ENCODE measurements at regions not wholly inside any gene's neighbourhood (a gene's known extent, or its start where the extent isn't known, plus 50 kb on each side); places are given as distances from the start of the nearest gene placed in this dataset.

DNA sequence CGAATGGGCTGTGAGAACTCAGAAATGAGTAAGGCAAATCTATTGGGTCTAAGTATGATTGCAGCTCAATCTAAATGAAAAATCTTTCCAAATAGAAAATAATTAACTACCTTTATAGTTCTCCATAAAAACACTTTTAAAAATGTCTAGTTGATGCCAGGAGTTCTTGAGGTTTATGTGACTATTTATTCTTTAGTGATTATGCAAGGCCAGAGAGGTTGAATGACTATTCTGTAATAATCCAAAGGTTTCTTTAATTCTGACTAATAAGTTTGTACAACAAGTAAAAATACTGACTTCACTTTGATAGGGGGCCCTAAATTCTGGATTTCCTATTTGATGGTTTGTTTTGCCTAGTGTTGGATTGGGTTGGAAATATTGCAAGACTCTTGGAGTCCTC, 461.2 kb downstream of the EPM2A start:
- no peak for DNase-seq (ENCODE audit: low spot score)
- no peak for ATAC-seq
- Mint-ChIP-seq H3K27ac (no peak overlapping the region), H3K4me3 (no peak overlapping the region), H3K27me3 (ENCODE audit: insufficient read depth, low read depth, poor library complexity) (no peaks in the 10 kb centered on the region), H3K4me1 (no peaks in the 10 kb centered on the region; the same call in 1 of the 3 replicates), H3K36me3 (ENCODE audit: low read depth) (no peaks in the 10 kb centered on the region), H3K9me3 (no peaks in the 10 kb centered on the region)
- Histone ChIP-seq H3K27me3 (ENCODE audit: insufficient read depth) (no peaks in the 10 kb centered on the region), H3K9me2 (ENCODE audit: insufficient read depth) (no peaks in the 10 kb centered on the region), H3K4me2 (no peak overlapping the region), H3K4me1 (ENCODE audit: insufficient read depth) (no peaks in the 10 kb centered on the region; the same call in 1 of the 2 replicates), H3K36me3 (ENCODE audit: insufficient read depth) (no peaks in the 10 kb centered on the region), H3K4me3 (no peak overlapping the region), H3F3A (replicated peaks; ENCODE audit: low read depth) (no peaks in the 10 kb centered on the region), H4K20me1 (replicated peaks; ENCODE audit: insufficient read depth) (no peaks in the 10 kb centered on the region), H2AFZ (no peak overlapping the region), H3K79me2 (replicated peaks; ENCODE audit: insufficient read depth) (no peaks in the 10 kb centered on the region), H3K27ac (ENCODE audit: low read depth) (no peak overlapping the region)
- no peak for TF ChIP-seq JUNB (IDR thresholded peaks at IDR 0.05; ENCODE audit: unreplicated experiment)
- TF ChIP-seq EZH2 (IDR thresholded peaks at IDR 0.05; ENCODE audit: low read depth, unreplicated experiment): no peak
- TF ChIP-seq, protein P1, sequence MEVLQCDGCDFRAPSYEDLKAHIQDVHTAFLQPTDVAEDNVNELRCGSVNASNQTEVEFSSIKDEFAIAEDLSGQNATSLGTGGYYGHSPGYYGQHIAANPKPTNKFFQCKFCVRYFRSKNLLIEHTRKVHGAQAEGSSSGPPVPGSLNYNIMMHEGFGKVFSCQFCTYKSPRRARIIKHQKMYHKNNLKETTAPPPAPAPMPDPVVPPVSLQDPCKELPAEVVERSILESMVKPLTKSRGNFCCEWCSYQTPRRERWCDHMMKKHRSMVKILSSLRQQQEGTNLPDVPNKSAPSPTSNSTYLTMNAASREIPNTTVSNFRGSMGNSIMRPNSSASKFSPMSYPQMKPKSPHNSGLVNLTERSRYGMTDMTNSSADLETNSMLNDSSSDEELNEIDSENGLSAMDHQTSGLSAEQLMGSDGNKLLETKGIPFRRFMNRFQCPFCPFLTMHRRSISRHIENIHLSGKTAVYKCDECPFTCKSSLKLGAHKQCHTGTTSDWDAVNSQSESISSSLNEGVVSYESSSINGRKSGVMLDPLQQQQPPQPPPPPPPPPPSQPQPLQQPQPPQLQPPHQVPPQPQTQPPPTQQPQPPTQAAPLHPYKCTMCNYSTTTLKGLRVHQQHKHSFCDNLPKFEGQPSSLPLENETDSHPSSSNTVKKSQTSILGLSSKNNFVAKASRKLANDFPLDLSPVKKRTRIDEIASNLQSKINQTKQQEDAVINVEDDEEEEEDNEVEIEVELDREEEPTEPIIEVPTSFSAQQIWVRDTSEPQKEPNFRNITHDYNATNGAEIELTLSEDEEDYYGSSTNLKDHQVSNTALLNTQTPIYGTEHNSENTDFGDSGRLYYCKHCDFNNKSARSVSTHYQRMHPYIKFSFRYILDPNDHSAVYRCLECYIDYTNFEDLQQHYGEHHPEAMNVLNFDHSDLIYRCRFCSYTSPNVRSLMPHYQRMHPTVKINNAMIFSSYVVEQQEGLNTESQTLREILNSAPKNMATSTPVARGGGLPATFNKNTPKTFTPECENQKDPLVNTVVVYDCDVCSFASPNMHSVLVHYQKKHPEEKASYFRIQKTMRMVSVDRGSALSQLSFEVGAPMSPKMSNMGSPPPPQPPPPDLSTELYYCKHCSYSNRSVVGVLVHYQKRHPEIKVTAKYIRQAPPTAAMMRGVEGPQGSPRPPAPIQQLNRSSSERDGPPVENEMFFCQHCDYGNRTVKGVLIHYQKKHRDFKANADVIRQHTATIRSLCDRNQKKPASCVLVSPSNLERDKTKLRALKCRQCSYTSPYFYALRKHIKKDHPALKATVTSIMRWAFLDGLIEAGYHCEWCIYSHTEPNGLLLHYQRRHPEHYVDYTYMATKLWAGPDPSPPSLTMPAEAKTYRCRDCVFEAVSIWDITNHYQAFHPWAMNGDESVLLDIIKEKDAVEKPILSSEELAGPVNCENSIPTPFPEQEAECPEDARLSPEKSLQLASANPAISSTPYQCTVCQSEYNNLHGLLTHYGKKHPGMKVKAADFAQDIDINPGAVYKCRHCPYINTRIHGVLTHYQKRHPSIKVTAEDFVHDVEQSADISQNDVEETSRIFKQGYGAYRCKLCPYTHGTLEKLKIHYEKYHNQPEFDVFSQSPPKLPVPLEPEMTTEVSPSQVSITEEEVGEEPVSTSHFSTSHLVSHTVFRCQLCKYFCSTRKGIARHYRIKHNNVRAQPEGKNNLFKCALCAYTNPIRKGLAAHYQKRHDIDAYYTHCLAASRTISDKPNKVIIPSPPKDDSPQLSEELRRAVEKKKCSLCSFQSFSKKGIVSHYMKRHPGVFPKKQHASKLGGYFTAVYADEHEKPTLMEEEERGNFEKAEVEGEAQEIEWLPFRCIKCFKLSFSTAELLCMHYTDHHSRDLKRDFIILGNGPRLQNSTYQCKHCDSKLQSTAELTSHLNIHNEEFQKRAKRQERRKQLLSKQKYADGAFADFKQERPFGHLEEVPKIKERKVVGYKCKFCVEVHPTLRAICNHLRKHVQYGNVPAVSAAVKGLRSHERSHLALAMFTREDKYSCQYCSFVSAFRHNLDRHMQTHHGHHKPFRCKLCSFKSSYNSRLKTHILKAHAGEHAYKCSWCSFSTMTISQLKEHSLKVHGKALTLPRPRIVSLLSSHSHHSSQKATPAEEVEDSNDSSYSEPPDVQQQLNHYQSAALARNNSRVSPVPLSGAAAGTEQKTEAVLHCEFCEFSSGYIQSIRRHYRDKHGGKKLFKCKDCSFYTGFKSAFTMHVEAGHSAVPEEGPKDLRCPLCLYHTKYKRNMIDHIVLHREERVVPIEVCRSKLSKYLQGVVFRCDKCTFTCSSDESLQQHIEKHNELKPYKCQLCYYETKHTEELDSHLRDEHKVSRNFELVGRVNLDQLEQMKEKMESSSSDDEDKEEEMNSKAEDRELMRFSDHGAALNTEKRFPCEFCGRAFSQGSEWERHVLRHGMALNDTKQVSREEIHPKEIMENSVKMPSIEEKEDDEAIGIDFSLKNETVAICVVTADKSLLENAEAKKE (CRISPR knock-in tag; IDR thresholded peaks at IDR 0.05): no peak
- no peak for TF ChIP-seq ZNF114 (CRISPR knock-in tag; IDR thresholded peaks at IDR 0.05)
- TF ChIP-seq ZNF331 (CRISPR knock-in tag; IDR thresholded peaks at IDR 0.05; ENCODE audit: low read depth): no peak
- no peak for TF ChIP-seq STAT1 (IDR thresholded peaks at IDR 0.05; ENCODE audit: unreplicated experiment)
- TF ChIP-seq NANOG (IDR thresholded peaks at IDR 0.05; ENCODE audit: borderline replicate concordance): no peak

DNA sequence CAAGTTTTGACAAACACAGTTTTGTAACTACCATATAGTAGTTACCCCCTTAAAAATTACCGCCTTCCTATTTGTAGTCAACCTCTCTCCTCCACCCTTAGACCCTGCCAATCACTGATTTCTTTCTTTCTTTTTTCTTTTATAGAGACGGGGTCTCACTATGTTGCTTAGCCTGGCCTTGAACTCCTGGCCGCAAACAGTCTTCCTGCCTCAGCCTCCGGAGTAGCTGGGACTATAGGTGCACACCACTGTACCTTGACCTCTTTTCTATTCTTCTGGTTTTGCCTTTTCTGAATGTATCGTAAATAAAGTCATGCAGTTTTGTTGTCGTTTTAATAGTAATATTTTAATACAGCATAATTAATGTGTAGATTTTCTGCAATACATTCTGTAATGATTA, 460.3 kb downstream of the EPM2A start:
- DNase-seq (ENCODE audit: low spot score) (no peak), ATAC-seq (no peak)
- no peak overlapping the region for H3K27ac ChIP-seq (ENCODE audit: low read depth)
- TF ChIP-seq CREB1 (CRISPR knock-in tag; IDR thresholded peaks at IDR 0.05; ENCODE audit: low read depth): no peak
- TF ChIP-seq ZNF114 (CRISPR knock-in tag; IDR thresholded peaks at IDR 0.05): no peak
- TF ChIP-seq, protein P2, sequence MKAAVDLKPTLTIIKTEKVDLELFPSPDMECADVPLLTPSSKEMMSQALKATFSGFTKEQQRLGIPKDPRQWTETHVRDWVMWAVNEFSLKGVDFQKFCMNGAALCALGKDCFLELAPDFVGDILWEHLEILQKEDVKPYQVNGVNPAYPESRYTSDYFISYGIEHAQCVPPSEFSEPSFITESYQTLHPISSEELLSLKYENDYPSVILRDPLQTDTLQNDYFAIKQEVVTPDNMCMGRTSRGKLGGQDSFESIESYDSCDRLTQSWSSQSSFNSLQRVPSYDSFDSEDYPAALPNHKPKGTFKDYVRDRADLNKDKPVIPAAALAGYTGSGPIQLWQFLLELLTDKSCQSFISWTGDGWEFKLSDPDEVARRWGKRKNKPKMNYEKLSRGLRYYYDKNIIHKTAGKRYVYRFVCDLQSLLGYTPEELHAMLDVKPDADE (IDR thresholded peaks at IDR 0.05): no peak
- TF ChIP-seq STAT1 (IDR thresholded peaks at IDR 0.05; ENCODE audit: unreplicated experiment): no peak
- H3F3A ChIP-seq (replicated peaks; ENCODE audit: low read depth): no peaks in the 10 kb centered on the region
- Mint-ChIP-seq H3K9me3 (no peaks in the 10 kb centered on the region), H3K4me1 (no peaks in the 10 kb centered on the region; the same call in 1 of the 3 replicates), H3K36me3 (ENCODE audit: low read depth) (no peaks in the 10 kb centered on the region), H3K27me3 (ENCODE audit: insufficient read depth, low read depth, poor library complexity) (no peaks in the 10 kb centered on the region), H3K4me3 (no peak overlapping the region), H3K27ac (no peak overlapping the region)
- no peaks in the 10 kb centered on the region for H3K9me2 ChIP-seq (ENCODE audit: insufficient read depth)
- H3K36me3 ChIP-seq (ENCODE audit: insufficient read depth): no peaks in the 10 kb centered on the region
- H3K4me3 ChIP-seq: no peak overlapping the region
- H3K27me3 ChIP-seq (ENCODE audit: insufficient read depth): no peaks in the 10 kb centered on the region
- no peaks in the 10 kb centered on the region for H3K79me2 ChIP-seq (replicated peaks; ENCODE audit: insufficient read depth)
- H3K4me1 ChIP-seq (ENCODE audit: insufficient read depth): no peaks in the 10 kb centered on the region
- H3K4me2 ChIP-seq: no peak overlapping the region
- no peaks in the 10 kb centered on the region for H4K20me1 ChIP-seq (replicated peaks; ENCODE audit: insufficient read depth)
- H2AFZ ChIP-seq: no peak overlapping the region

Measured in GM23338 (cell line).